GM23248 (cell line): ENCODE measurements at regions not wholly inside any gene's neighbourhood (a gene's known extent, or its start where the extent isn't known, plus 50 kb on each side); places are given as distances from the start of the nearest gene placed in this dataset.
"Not testable (repeated sequence)": the region's sequence is repeated elsewhere in the genome, so short reads cannot be mapped to it uniquely, and the experiment has no call there.

Experiments used
- DNase-seq: peaks from one replicate; pipeline ENCODE4 v3.0.0-alpha.2; 2015
- H2AFZ ChIP-seq: fragments of 200-600 bp; sonication (generic); 2 replicates; pipeline ENCODE4 v1.6.1; 2016; ENCODE audit warnings: antibody characterized with exemption
- H3F3A ChIP-seq: fragments of 200-600 bp; sonication (generic); 2 replicates; pipeline ENCODE4 v1.6.1; 2016; ENCODE audit warnings: mild to moderate bottlenecking, antibody characterized with exemption, mixed run types; ENCODE audit not compliant: insufficient read depth
- H3K27ac ChIP-seq: fragments of 200-600 bp; sonication (generic); 2 replicates; pipeline ENCODE4 v1.5.1; 2016; ENCODE audit warnings: mild to moderate bottlenecking
- H3K27me3 ChIP-seq: fragments of 200-600 bp; sonication (generic); replicated peaks from 2 replicates; pipeline ENCODE4 v1.6.1; 2016; ENCODE audit warnings: mild to moderate bottlenecking; ENCODE audit not compliant: insufficient read depth
- H3K36me3 ChIP-seq: fragments of 200-600 bp; sonication (generic); 2 replicates; pipeline ENCODE4 v1.6.1; 2016; ENCODE audit warnings: low read depth, mild to moderate bottlenecking
- H3K4me1 ChIP-seq: fragments of 200-600 bp; sonication (generic); 2 replicates; pipeline ENCODE4 v1.6.1; 2016; ENCODE audit warnings: mild to moderate bottlenecking; ENCODE audit not compliant: insufficient read depth
- H3K4me2 ChIP-seq: fragments of 200-600 bp; sonication (generic); one replicate; pipeline ENCODE4 v1.6.1; 2016; ENCODE audit warnings: mild to moderate bottlenecking; ENCODE audit not compliant: unreplicated experiment
- H3K4me3 ChIP-seq: fragments of 200-600 bp; sonication (generic); 2 replicates; pipeline ENCODE4 v1.5.1; 2016; ENCODE audit warnings: mild to moderate bottlenecking
- H3K79me2 ChIP-seq: fragments of 200-600 bp; sonication (generic); 2 replicates; pipeline ENCODE4 v1.6.1; 2016; ENCODE audit warnings: mild to moderate bottlenecking; ENCODE audit not compliant: insufficient read depth
- H3K9ac ChIP-seq: fragments of 200-600 bp; sonication (generic); 2 replicates; pipeline ENCODE4 v1.6.1; 2016; ENCODE audit warnings: mild to moderate bottlenecking
- H3K9me2 ChIP-seq: fragments of 200-600 bp; sonication (generic); 2 replicates; pipeline ENCODE4 v1.6.1; 2016; ENCODE audit warnings: mixed run types, mild to moderate bottlenecking, moderate library complexity; ENCODE audit not compliant: insufficient read depth
- H3K9me3 ChIP-seq: fragments of 200-600 bp; sonication (generic); one replicate; pipeline ENCODE4 v1.6.1; 2017; ENCODE audit warnings: low read depth
- H4K20me1 ChIP-seq: fragments of 200-600 bp; sonication (generic); 2 replicates; pipeline ENCODE4 v1.6.0; 2016; ENCODE audit not compliant: insufficient read depth
- EZH2 ChIP-seq: fragments of 200-600 bp; sonication (generic); IDR thresholded peaks from 2 replicates; pipeline ENCODE4 v1.6.1; 2018; ENCODE audit warnings: antibody characterized with exemption, mild to moderate bottlenecking; ENCODE audit not compliant: insufficient read depth, poor library complexity, severe bottlenecking
- EZH2phosphoT487 ChIP-seq: fragments of 200-600 bp; sonication (generic); IDR thresholded peaks from 2 replicates; pipeline ENCODE4 v1.6.1; 2018; ENCODE audit warnings: antibody characterized with exemption, moderate library complexity, mild to moderate bottlenecking, low read depth; ENCODE audit not compliant: insufficient read depth
- WGBS, 2 experiments: methylation state at CpG; one replicate each; pipeline ENCODE4 v1.1.6; 2015 to 2017; ENCODE audit warnings: low lambda C conversion rate in 2 of 2, low coverage in 1 of 2; ENCODE audit errors: missing lambda C conversion rate in 2 of 2; 5-methylcytosine and 5-hydroxymethylcytosine counted together
- in situ Hi-C: fragments of 300-500 bp; cut with MboI; formaldehyde crosslinking; loops from 2 replicates; pipeline ENCODE4 v1.15.0; 2020

GRCh38 chr6:8627085-8627861, 191.9 kb upstream of the SLC35B3 start:
- Histone ChIP-seq H3K9me3 (no peaks in the 10 kb centered on the region), H3K9me2 (no peaks in the 10 kb centered on the region), H3K36me3 (no peaks in the 10 kb centered on the region), H3K27me3 (no peaks in the 10 kb centered on the region), H3K4me3 (no peak overlapping the region), H4K20me1 (no peaks in the 10 kb centered on the region), H3F3A (no peaks in the 10 kb centered on the region), H2AFZ (no peak overlapping the region), H3K27ac (no peak overlapping the region), H3K79me2 (no peaks in the 10 kb centered on the region), H3K4me2 (no peak overlapping the region), H3K9ac (no peak overlapping the region), H3K4me1 (no peaks in the 10 kb centered on the region)
- 36 to 38% methylated on average over 2 of the region's 2 CpGs for WGBS, 2 experiments
- TF ChIP-seq EZH2phosphoT487 (no peak), EZH2 (no peak)
- DNase-seq, result peak; percentile 50
- in situ Hi-C loops, result no loop called here

GRCh38 chr6:8624665-8625064, 189.3 kb upstream of the SLC35B3 start:
- H4K20me1 ChIP-seq, result no peaks in the 10 kb centered on the region
- H2AFZ ChIP-seq, result no peak overlapping the region
- TF ChIP-seq EZH2, result no peak
- no peak for TF ChIP-seq EZH2phosphoT487
- no peaks in the 10 kb centered on the region for H3K79me2 ChIP-seq
- H3K9me2 ChIP-seq, result no peaks in the 10 kb centered on the region
- H3K4me2 ChIP-seq, result no peak overlapping the region
- H3K4me3 ChIP-seq, result no peak overlapping the region
- no peak overlapping the region for H3K27ac ChIP-seq
- no peaks in the 10 kb centered on the region for H3K9me3 ChIP-seq
- no peak for DNase-seq
- H3K36me3 ChIP-seq, result no peaks in the 10 kb centered on the region
- no peaks in the 10 kb centered on the region for H3K4me1 ChIP-seq
- no peak overlapping the region for H3K9ac ChIP-seq
- no peaks in the 10 kb centered on the region for H3K27me3 ChIP-seq
- in situ Hi-C loops, result no loop called here
- no peaks in the 10 kb centered on the region for H3F3A ChIP-seq
- 70 to 73% methylated on average over 1 of the region's 1 CpG for WGBS, 2 experiments

GRCh38 chr6:8623441-8623840, 188.1 kb upstream of the SLC35B3 start:
- no peaks in the 10 kb centered on the region for H3K36me3 ChIP-seq
- no peak for DNase-seq
- H4K20me1 ChIP-seq, result no peaks in the 10 kb centered on the region
- H3K27me3 ChIP-seq, result no peaks in the 10 kb centered on the region
- WGBS, 2 experiments, result 37 to 41% methylated on average over 3 of the region's 3 CpGs
- H3K4me3 ChIP-seq, result no peak overlapping the region
- H3K9ac ChIP-seq, result no peak overlapping the region
- H3F3A ChIP-seq, result no peaks in the 10 kb centered on the region
- H3K9me2 ChIP-seq, result no peaks in the 10 kb centered on the region
- H2AFZ ChIP-seq, result no peak overlapping the region
- in situ Hi-C loops, result no loop called here
- no peaks in the 10 kb centered on the region for H3K4me1 ChIP-seq
- no peak overlapping the region for H3K4me2 ChIP-seq
- no peak overlapping the region for H3K27ac ChIP-seq
- no peaks in the 10 kb centered on the region for H3K79me2 ChIP-seq
- no peaks in the 10 kb centered on the region for H3K9me3 ChIP-seq
- TF ChIP-seq EZH2phosphoT487 (no peak), EZH2 (no peak)

DNA sequence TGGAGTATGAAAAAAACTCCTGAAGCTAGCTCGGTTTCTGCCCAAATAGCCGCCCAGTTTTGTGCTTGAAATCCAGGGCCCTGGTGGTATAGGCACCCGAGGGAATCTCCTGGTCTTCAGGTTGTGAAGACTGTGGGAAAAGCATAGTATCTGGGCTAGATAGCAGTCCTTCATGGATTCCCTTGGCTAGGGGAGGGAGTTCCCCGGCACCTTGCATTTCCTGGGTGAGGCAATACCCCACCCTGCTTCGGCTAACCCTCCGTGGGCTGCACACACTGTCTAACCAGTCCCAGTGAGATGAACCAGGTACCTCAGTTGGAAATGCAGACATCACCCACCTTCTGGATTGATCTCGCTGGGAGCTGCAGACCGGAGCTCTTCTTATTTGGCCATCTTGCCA, 184.5 kb upstream of the SLC35B3 start:
- in situ Hi-C loops, result no loop called here
- 51 to 58% methylated on average over 8 of the region's 8 CpGs for WGBS, 2 experiments

DNA sequence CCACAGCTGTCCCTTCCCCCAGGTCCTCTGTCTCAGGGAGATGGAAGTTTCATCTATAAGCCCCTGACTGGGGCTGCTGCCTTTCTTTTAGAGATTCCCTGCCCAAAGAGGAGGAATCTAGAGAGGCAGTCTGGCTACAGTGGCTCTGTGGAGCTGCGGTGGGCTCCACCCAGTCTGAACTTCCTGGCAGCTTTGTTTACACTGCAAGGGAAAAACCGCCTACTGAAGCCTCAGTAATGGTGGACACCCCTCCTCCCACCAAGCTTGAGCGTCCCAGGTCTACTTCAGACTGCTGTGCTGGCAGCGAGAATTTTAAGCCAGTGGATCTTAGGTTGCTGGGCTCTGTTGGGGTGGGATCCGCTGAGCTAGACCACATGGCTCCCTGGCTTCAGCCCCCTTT, 184.1 kb upstream of the SLC35B3 start:
- in situ Hi-C loops, H4K20me1 ChIP-seq, H3F3A ChIP-seq: not testable (repeated sequence)

More for the DNA sequence above, 184.5 kb upstream of the SLC35B3 start:
- no peak for DNase-seq
- Histone ChIP-seq H3K79me2 (no peaks in the 10 kb centered on the region), H4K20me1 (no peaks in the 10 kb centered on the region), H3K9ac (no peak overlapping the region), H3K9me2 (no peaks in the 10 kb centered on the region), H3K27me3 (no peaks in the 10 kb centered on the region), H3K4me3 (no peak overlapping the region), H3K36me3 (no peaks in the 10 kb centered on the region), H3K9me3 (no peaks in the 10 kb centered on the region), H3K4me1 (no peaks in the 10 kb centered on the region), H3K27ac (no peak overlapping the region), H3F3A (no peaks in the 10 kb centered on the region), H3K4me2 (no peak overlapping the region), H2AFZ (no peak overlapping the region)
- TF ChIP-seq EZH2phosphoT487 (no peak), EZH2 (no peak)

More for the DNA sequence above, 184.1 kb upstream of the SLC35B3 start:
- H3K36me3 ChIP-seq, H3K9ac ChIP-seq, H3K27me3 ChIP-seq, H3K4me2 ChIP-seq, H3K9me2 ChIP-seq, H2AFZ ChIP-seq, H3K79me2 ChIP-seq, H3K4me1 ChIP-seq, H3K27ac ChIP-seq, H3K9me3 ChIP-seq, H3K4me3 ChIP-seq, DNase-seq: not testable (repeated sequence)
- WGBS, 2 experiments, result 42 to 46% methylated on average over 5 of the region's 5 CpGs
